ENCODE measurements at regions not wholly inside any gene's neighbourhood (a gene's known extent, or its start where the extent isn't known, plus 50 kb on each side); places are given as distances from the start of the nearest gene placed in this dataset.
A peak's percentile ranks its signal among the peaks of the same experiment; 100 is the strongest.

DNA sequence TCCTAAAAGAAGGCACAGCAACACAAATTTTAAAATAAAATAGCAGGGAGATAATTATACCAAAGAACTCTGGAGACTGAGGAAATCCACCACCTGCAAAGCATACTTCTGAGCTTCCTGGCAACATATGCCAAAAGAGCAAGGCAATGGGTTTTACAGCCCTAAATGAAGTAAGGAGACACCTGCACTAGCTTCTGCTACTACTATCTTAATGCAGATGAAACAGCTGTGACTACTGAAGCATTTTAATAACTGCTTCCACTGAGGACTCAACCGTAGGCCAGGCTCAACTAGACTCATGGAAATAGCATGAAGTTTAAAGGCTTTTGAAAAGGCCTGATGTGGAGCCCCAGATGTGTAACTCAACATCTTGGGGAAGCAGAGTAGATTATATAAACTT is 820.1 kb upstream of the AMELY start:
- H4K20me1 ChIP-seq (ENCODE audit: insufficient read depth, low read length), result no peaks in the 10 kb centered on the region
- no peaks in the 10 kb centered on the region for H3K79me2 ChIP-seq (ENCODE audit: low read length)
- H3K9me3 ChIP-seq (ENCODE audit: insufficient read depth, low read length), result 0 out of 2 replicates have a peak, but pooled peaks cover 5% of the 10 kb centered on the region
- peak overlapping the region; percentile 100 for H3K27ac ChIP-seq (ENCODE audit: low read length)
- H3K4me3 ChIP-seq (ENCODE audit: low read length), result no peak overlapping the region
- H3K4me1 ChIP-seq (ENCODE audit: low read length), result peaks cover 90% of the 10 kb centered on the region
- H3K36me3 ChIP-seq (replicated peaks; ENCODE audit: low read depth, low read length), result peaks cover 7% of the 10 kb centered on the region
- H3K9ac ChIP-seq (ENCODE audit: low read length), result peak overlapping the region; percentile 84
- TF ChIP-seq, protein P1, sequence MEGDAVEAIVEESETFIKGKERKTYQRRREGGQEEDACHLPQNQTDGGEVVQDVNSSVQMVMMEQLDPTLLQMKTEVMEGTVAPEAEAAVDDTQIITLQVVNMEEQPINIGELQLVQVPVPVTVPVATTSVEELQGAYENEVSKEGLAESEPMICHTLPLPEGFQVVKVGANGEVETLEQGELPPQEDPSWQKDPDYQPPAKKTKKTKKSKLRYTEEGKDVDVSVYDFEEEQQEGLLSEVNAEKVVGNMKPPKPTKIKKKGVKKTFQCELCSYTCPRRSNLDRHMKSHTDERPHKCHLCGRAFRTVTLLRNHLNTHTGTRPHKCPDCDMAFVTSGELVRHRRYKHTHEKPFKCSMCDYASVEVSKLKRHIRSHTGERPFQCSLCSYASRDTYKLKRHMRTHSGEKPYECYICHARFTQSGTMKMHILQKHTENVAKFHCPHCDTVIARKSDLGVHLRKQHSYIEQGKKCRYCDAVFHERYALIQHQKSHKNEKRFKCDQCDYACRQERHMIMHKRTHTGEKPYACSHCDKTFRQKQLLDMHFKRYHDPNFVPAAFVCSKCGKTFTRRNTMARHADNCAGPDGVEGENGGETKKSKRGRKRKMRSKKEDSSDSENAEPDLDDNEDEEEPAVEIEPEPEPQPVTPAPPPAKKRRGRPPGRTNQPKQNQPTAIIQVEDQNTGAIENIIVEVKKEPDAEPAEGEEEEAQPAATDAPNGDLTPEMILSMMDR (IDR thresholded peaks at IDR 0.05; ENCODE audit: low read depth, low read length), result no peak
- no peak for TF ChIP-seq EZH2phosphoT487 (IDR thresholded peaks at IDR 0.05; ENCODE audit: low read depth)
- no peaks in the 10 kb centered on the region for H3K27me3 ChIP-seq (ENCODE audit: low read depth, low read length)
- H3K4me2 ChIP-seq (ENCODE audit: low read length), result peak overlapping the region; percentile 47
- peak overlapping the region; percentile 45; the same call in 1 of the 2 replicates for H2AFZ ChIP-seq (ENCODE audit: low read depth, low read length)

GRCh38 chrY:7730664-7731063 is 819.1 kb upstream of the AMELY start:
- peaks cover 99% of the 10 kb centered on the region for H3K4me1 ChIP-seq (ENCODE audit: low read length)
- H3K79me2 ChIP-seq (ENCODE audit: low read length), result no peaks in the 10 kb centered on the region
- peak overlapping the region; percentile 43; the same call in 1 of the 2 replicates for H2AFZ ChIP-seq (ENCODE audit: low read depth, low read length)
- H3K9ac ChIP-seq (ENCODE audit: low read length), result peak overlapping the region; percentile 84
- H4K20me1 ChIP-seq (ENCODE audit: insufficient read depth, low read length), result no peaks in the 10 kb centered on the region
- peaks cover 7% of the 10 kb centered on the region for H3K36me3 ChIP-seq (replicated peaks; ENCODE audit: low read depth, low read length)
- no peaks in the 10 kb centered on the region for H3K27me3 ChIP-seq (ENCODE audit: low read depth, low read length)
- peak overlapping the region; percentile 100 for H3K27ac ChIP-seq (ENCODE audit: low read length)
- no peak for TF ChIP-seq EZH2phosphoT487 (IDR thresholded peaks at IDR 0.05; ENCODE audit: low read depth)
- TF ChIP-seq, protein P1 (IDR thresholded peaks at IDR 0.05; ENCODE audit: low read depth, low read length), result no peak
- H3K9me3 ChIP-seq (ENCODE audit: insufficient read depth, low read length), result 0 out of 2 replicates have a peak, but pooled peaks cover 5% of the 10 kb centered on the region
- peak overlapping the region; percentile 16; the same call in 1 of the 2 replicates for H3K4me3 ChIP-seq (ENCODE audit: low read length)
- H3K4me2 ChIP-seq (ENCODE audit: low read length), result peak overlapping the region; percentile 53

- Histone ChIP-seq H3K79me2 (ENCODE audit: low read length) (no peaks in the 10 kb centered on the region), H2AFZ (ENCODE audit: low read depth, low read length) (peak overlapping the region; percentile 43; the same call in 1 of the 2 replicates), H3K4me2 (ENCODE audit: low read length) (peak overlapping the region; percentile 53), H3K4me3 (ENCODE audit: low read length) (0 out of 2 replicates have a peak overlapping the region, but pooled peaks have one; percentile 16), H3K27ac (ENCODE audit: low read length) (peak overlapping the region; percentile 100), H3K9ac (ENCODE audit: low read length) (peak overlapping the region; percentile 83), H3K9me3 (ENCODE audit: insufficient read depth, low read length) (0 out of 2 replicates have a peak, but pooled peaks cover 5% of the 10 kb centered on the region), H3K36me3 (replicated peaks; ENCODE audit: low read depth, low read length) (peaks cover 7% of the 10 kb centered on the region), H3K4me1 (ENCODE audit: low read length) (peaks cover 99% of the 10 kb centered on the region), H4K20me1 (ENCODE audit: insufficient read depth, low read length) (no peaks in the 10 kb centered on the region), H3K27me3 (ENCODE audit: low read depth, low read length) (no peaks in the 10 kb centered on the region)
- TF ChIP-seq, protein P1 (IDR thresholded peaks at IDR 0.05; ENCODE audit: low read depth, low read length), result no peak
- TF ChIP-seq EZH2phosphoT487 (IDR thresholded peaks at IDR 0.05; ENCODE audit: low read depth), result no peak
These were observed 818.5 kb upstream of the AMELY start for GRCh38 chrY:7730071-7730470.

DNA sequence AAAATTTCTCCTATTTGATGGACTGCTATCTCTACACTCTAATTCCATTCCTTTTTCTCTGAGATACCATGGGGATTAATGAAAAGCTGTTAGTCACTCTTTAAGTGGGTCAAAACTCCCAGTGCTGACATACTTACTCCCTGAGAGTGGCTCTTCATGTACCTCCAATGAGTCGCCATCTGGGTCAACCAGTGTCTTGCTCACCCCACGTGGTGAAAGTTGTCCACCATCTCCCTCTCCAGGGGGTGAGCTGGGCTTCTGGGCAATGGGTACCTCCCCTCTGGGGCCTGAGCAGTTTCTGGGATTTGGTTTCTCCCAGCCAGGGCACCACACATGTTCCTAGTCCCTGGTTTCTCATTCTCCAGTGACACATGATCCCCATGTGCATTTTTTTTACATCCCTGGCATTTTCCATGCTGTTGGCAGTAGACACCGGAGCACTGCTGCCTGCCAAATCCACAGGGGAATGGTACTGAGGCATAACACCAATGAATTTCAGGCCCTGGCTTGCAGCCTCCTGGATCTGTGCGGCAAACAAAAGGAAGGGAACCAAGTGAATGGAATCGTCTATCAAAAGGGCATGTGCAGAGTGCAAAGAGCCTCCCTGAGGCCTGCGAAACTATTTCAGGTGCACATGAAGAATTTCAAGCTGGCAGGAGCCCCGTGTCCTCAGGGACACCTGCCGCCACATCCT is 817.9 kb upstream of the AMELY start:
- Histone ChIP-seq H4K20me1 (ENCODE audit: insufficient read depth, low read length) (no peaks in the 10 kb centered on the region), H3K4me1 (ENCODE audit: low read length) (peaks cover 100% of the 10 kb centered on the region), H3K4me2 (ENCODE audit: low read length) (peak overlapping the region; percentile 21), H3K79me2 (ENCODE audit: low read length) (no peaks in the 10 kb centered on the region), H3K27ac (ENCODE audit: low read length) (peak overlapping the region; percentile 100), H3K4me3 (ENCODE audit: low read length) (no peak overlapping the region), H2AFZ (ENCODE audit: low read depth, low read length) (peak overlapping the region; percentile 43; the same call in 1 of the 2 replicates), H3K27me3 (ENCODE audit: low read depth, low read length) (no peaks in the 10 kb centered on the region), H3K9ac (ENCODE audit: low read length) (peak overlapping the region; percentile 83; the same call in 1 of the 2 replicates), H3K36me3 (replicated peaks; ENCODE audit: low read depth, low read length) (peaks cover 5% of the 10 kb centered on the region), H3K9me3 (ENCODE audit: insufficient read depth, low read length) (0 out of 2 replicates have a peak, but pooled peaks cover 5% of the 10 kb centered on the region)
- no peak for TF ChIP-seq EZH2phosphoT487 (IDR thresholded peaks at IDR 0.05; ENCODE audit: low read depth)
- TF ChIP-seq, protein P1 (IDR thresholded peaks at IDR 0.05; ENCODE audit: low read depth, low read length), result no peak

Data from OCI-LY3 (cell line).